Stimulated activated CD4-positive, alpha-beta T cell treated with anti-CD3 and anti-CD28 coated beads, Interleukin-1b, Interleukin-23, amount 100 ng/mL, for 48 hours (primary cell): ENCODE measurements at regions not wholly inside any gene's neighbourhood (a gene's known extent, or its start where the extent isn't known, plus 50 kb on each side); places are given as distances from the start of the nearest gene placed in this dataset.
"Not testable (repeated sequence)": the region's sequence is repeated elsewhere in the genome, so short reads cannot be mapped to it uniquely, and the experiment has no call there.

ENCODE experiments used
- DNase-seq: peaks from one replicate; pipeline ENCODE4 v3.0.0-alpha.2; 2020

GRCh38 chr10:28995497-28995896 lies 293.4 kb upstream of the LYZL1 start:
- DNase-seq, result no peak

- DNase-seq, result no peak
Measured at GRCh38 chr10:28996345-28996744, 292.5 kb upstream of the LYZL1 start.

- no peak for DNase-seq
Measured at GRCh38 chr10:28996947-28997551, 291.8 kb upstream of the LYZL1 start.

GRCh38 chr10:28997734-28998133 lies 291.1 kb upstream of the LYZL1 start:
- DNase-seq, result no peak

GRCh38 chr10:29001801-29002200 lies 287.1 kb upstream of the LYZL1 start:
- DNase-seq, result no peak

- DNase-seq, result not testable (repeated sequence)
Measured at GRCh38 chr10:29003014-29003413, 285.9 kb upstream of the LYZL1 start.

GRCh38 chr10:29005988-29006387 lies 282.9 kb upstream of the LYZL1 start:
- DNase-seq, result no peak

- no peak for DNase-seq
Measured at GRCh38 chr10:29007370-29007747, 281.5 kb upstream of the LYZL1 start.

- DNase-seq, result no peak
Measured at GRCh38 chr10:29007748-29008610, 280.9 kb upstream of the LYZL1 start.

- no peak for DNase-seq
Measured at GRCh38 chr10:29009464-29009863, 279.4 kb upstream of the LYZL1 start.

- DNase-seq, result no peak
Measured at GRCh38 chr10:29011516-29011915, 277.4 kb upstream of the LYZL1 start.

- no peak for DNase-seq
Measured at GRCh38 chr10:29012926-29013554, 275.8 kb upstream of the LYZL1 start.

GRCh38 chr10:29021591-29021990 lies 267.3 kb upstream of the LYZL1 start:
- no peak for DNase-seq

- DNase-seq, result no peak
Measured at GRCh38 chr10:29022513-29022912, 266.4 kb upstream of the LYZL1 start.

- DNase-seq, result no peak
Measured at GRCh38 chr10:29023678-29024077, 265.2 kb upstream of the LYZL1 start.

GRCh38 chr10:29026065-29026797 lies 262.6 kb upstream of the LYZL1 start:
- no peak for DNase-seq

- no peak for DNase-seq
Measured at GRCh38 chr10:29026802-29027580, 261.9 kb upstream of the LYZL1 start.

- DNase-seq, result no peak
Measured at GRCh38 chr10:29028486-29028885, 260.4 kb upstream of the LYZL1 start.

- no peak for DNase-seq
Measured at GRCh38 chr10:29030900-29031299, 258.0 kb upstream of the LYZL1 start.

GRCh38 chr10:29032169-29032568 lies 256.7 kb upstream of the LYZL1 start:
- DNase-seq, result no peak

- no peak for DNase-seq
Measured at GRCh38 chr10:29033311-29033940, 255.4 kb upstream of the LYZL1 start.

GRCh38 chr10:29034592-29034991 lies 254.3 kb upstream of the LYZL1 start:
- DNase-seq, result no peak
